ENCODE measurements at regions not wholly inside any gene's neighbourhood (a gene's known extent, or its start where the extent isn't known, plus 50 kb on each side); places are given as distances from the start of the nearest gene placed in this dataset.

GRCh38 chr5:93058309-93058708 is 522.7 kb downstream of the NR2F1-AS1 start:
- no peak for TF ChIP-seq POLR2A (IDR thresholded peaks at IDR 0.05; ENCODE audit: low read length)
- no peak for TF ChIP-seq GATA1 (IDR thresholded peaks at IDR 0.05; ENCODE audit: low read depth, low read length)
